Hindlimb muscle (tissue), 1 donor: ENCODE measurements at regions not wholly inside any gene's neighbourhood (a gene's known extent, or its start where the extent isn't known, plus 50 kb on each side); places are given as distances from the start of the nearest gene placed in this dataset.

Experiments used
- DNase-seq: peaks from one replicate; pipeline ENCODE4 v3.0.0-alpha.2; 2013

DNA sequence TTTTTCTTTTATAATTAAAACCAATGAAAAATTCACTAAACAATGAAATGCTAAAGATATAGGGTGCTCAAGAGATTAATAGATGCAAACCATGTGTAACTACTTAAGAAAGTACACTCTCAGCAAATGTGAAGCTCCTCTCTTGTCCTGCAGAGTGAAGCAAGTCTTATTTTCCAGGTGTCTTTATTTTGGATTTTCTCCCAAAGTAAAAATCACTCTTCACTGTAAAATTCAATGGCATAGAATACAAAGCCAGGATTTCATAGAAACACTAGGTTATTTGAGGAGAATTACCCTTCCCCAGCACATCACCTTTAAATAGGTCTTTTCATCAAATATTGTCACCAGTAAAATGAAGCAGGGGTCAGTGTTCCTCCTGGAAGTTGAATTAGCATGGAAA lies 57.0 kb upstream of the GIMD1 start:
- DNase-seq: no peak

DNA sequence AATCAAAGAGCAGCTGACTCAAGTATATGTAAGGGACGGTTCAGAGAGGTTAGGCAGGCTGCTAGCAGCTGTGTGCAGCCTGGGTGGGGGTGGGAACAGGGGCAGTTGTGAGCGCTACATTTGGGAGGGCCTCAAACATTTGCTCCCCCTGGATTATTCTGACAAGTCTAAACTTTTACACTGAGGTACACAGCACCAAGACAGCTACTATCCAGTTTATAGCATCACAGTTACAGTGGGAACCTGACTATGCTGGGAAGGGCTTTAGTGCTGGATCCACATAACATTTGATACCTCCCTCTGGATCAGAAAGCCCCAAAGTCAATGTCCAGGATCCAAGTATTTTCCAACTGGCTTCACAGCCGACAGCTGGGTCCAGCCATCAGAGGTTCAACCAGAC lies 55.8 kb upstream of the GIMD1 start:
- DNase-seq: no peak

DNA sequence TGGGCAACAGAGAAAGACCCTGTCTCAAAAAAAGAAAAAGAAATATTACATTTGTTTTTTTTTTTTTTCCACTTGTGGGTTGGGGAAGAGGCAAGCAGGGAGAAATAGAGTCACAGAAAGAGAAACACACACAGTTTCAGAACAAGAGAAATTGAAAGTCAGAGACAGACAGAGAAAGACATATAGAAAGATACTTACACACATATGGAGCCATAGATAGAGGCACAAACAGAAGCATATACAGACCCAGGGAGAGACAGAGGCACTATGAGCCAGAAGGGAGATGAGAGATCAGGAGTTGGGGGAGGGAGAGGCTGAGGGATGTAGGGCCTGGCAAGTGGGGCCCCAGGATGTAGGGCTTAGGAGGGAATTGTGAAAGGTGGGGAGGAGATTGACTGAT lies 55.2 kb upstream of the GIMD1 start:
- DNase-seq: no peak

DNA sequence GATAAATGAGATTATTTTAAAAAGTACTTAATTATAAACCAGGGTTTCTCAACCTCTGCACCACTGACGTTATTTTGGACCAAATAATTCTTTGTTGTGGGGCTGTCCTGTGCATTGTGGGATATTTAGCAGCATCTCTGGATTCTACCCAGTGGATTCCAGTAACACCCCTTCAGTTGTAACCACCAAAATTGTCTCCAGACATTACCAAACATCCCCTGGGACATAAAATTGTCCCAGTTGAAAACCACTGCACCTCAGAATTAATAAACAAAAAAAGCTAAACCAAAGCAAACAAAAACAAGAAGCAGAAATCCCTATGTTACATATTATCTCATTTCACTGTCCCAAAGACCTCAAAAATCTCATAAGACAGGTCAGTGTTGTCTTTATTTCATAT lies 54.2 kb upstream of the GIMD1 start:
- no peak for DNase-seq

DNA sequence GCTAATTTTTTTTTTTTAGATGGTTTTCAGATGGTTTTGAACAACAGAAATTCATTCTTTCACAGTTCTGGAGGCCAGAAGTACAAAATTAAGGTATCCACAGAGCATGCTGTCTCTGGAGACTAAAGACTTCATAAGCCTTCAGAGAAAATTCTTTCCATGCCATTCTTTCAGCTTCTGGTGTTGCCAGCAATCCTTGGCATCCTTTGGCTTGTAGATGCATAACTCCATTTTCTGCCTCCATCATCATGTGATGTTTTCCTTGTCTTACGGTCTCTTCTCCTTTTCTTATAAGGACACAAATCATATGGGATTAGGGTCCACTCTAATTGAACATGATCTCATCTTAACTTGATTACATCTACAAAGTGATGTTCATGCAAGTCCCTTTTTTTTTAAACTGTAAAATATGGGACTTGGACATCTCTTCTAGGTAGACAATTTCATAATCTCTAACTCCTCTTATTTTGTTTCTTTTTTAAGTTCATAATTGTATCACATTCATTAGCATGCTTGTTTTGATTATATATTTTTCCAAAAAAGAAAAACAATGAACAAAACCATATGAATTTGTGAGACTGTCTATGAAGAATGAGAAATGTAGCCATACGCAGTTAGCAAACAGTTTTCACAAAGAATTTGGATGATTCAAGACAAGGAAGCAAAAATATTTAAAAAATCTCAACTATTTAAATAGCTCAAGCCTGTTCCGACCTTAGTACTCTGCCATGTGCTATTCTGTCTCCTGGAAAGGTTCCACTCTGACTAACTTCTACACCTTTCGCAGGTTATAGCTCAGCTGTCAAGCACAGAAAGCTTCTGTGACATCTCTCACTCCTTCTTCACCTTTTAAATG lies 53.1 kb upstream of the GIMD1 start:
- no peak for DNase-seq

DNA sequence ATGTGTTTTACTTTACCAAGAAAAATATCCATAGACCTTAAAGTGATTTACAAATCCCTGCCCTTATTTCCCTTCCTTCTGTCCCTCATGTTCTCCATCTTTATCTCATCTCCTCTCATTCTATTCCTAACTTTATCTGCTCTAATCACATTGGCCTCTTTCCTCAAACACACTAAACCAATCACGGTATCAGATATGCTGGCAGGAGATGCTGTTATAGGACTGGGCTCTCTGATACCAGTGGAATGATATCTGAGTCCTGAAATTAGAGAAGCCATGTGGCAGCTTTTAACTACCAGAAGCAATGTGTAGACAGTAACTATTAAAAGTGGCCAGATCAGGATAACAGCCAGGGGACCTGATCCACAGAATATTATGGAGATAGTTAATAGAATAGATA lies 49.9 kb upstream of the GIMD1 start:
- DNase-seq: no peak
